ENCODE measurements at regions not wholly inside any gene's neighbourhood (a gene's known extent, or its start where the extent isn't known, plus 50 kb on each side); places are given as distances from the start of the nearest gene placed in this dataset.
"Not testable (repeated sequence)": the region's sequence is repeated elsewhere in the genome, so short reads cannot be mapped to it uniquely, and the experiment has no call there.

- DNase-seq = no peak
These were observed 397.6 kb upstream of the MAF start for GRCh38 chr16:79998143-79998542.

GRCh38 chr16:79997257-79997656 is 396.7 kb upstream of the MAF start:
- DNase-seq = no peak

GRCh38 chr16:79996321-79996720 is 395.8 kb upstream of the MAF start:
- DNase-seq = no peak

- DNase-seq = no peak
These were observed 394.8 kb upstream of the MAF start for GRCh38 chr16:79995315-79995714.

- no peak for DNase-seq
These were observed 393.9 kb upstream of the MAF start for GRCh38 chr16:79994418-79994817.

- DNase-seq = no peak
These were observed 393.2 kb upstream of the MAF start for GRCh38 chr16:79993629-79994209.

GRCh38 chr16:79991969-79992368 is 391.4 kb upstream of the MAF start:
- DNase-seq = no peak

GRCh38 chr16:79988721-79989220 is 388.2 kb upstream of the MAF start:
- no peak for DNase-seq

- DNase-seq = no peak
These were observed 387.6 kb upstream of the MAF start for GRCh38 chr16:79988089-79988488.

- DNase-seq = no peak
These were observed 385.8 kb upstream of the MAF start for GRCh38 chr16:79986352-79986751.

GRCh38 chr16:79985606-79986005 is 385.1 kb upstream of the MAF start:
- no peak for DNase-seq

- not testable (repeated sequence) for DNase-seq
These were observed 383.6 kb upstream of the MAF start for GRCh38 chr16:79984149-79984548.

- no peak for DNase-seq
These were observed 382.3 kb upstream of the MAF start for GRCh38 chr16:79982862-79983261.

GRCh38 chr16:79982361-79982760 is 381.8 kb upstream of the MAF start:
- DNase-seq = no peak

GRCh38 chr16:79981814-79982213 is 381.3 kb upstream of the MAF start:
- DNase-seq = no peak

- no peak for DNase-seq
These were observed 380.3 kb upstream of the MAF start for GRCh38 chr16:79980650-79981521.

- no peak for DNase-seq
These were observed 377.7 kb upstream of the MAF start for GRCh38 chr16:79977940-79978836.

- no peak for DNase-seq
These were observed 372.8 kb upstream of the MAF start for GRCh38 chr16:79973320-79973719.

- DNase-seq = no peak
These were observed 371.6 kb upstream of the MAF start for GRCh38 chr16:79972053-79972704.

- no peak for DNase-seq
These were observed 370.7 kb upstream of the MAF start for GRCh38 chr16:79971237-79971572.

- no peak for DNase-seq
These were observed 370.2 kb upstream of the MAF start for GRCh38 chr16:79970551-79971236.

GRCh38 chr16:79970087-79970486 is 369.6 kb upstream of the MAF start:
- no peak for DNase-seq
